ENCODE measurements at regions not wholly inside any gene's neighbourhood (a gene's known extent, or its start where the extent isn't known, plus 50 kb on each side); places are given as distances from the start of the nearest gene placed in this dataset.

GRCh38 chr10:10141782-10142382 is 875.8 kb upstream of the CELF2 start:
- Histone ChIP-seq H3K9ac (ENCODE audit: low read length in 3 of 3) (no peak overlapping the region), H3K4me1 (ENCODE audit: control insufficient read depth in 2 of 3, insufficient read depth in 2 of 3, low read depth in 1 of 3, low read length in 3 of 3) (no peaks in the 10 kb centered on the region), H3K4me3 (ENCODE audit: low read length in 3 of 3) (no peak overlapping the region), H3K27me3 (ENCODE audit: control insufficient read depth, insufficient read depth, low read length) (no peaks in the 10 kb centered on the region), H3K36me3 (ENCODE audit: control insufficient read depth in 2 of 3, insufficient read depth in 3 of 3, low read length in 3 of 3) (no peaks in the 10 kb centered on the region), H3K27ac (ENCODE audit: low read depth in 2 of 2, low read length in 2 of 2) (no peak overlapping the region), H3K9me3 (ENCODE audit: control insufficient read depth in 2 of 3, insufficient read depth in 1 of 3, low read length in 3 of 3) (no peaks in the 10 kb centered on the region)
- intact Hi-C loops (cut with DNase I), result no loop called here
- TF ChIP-seq, protein P1, sequence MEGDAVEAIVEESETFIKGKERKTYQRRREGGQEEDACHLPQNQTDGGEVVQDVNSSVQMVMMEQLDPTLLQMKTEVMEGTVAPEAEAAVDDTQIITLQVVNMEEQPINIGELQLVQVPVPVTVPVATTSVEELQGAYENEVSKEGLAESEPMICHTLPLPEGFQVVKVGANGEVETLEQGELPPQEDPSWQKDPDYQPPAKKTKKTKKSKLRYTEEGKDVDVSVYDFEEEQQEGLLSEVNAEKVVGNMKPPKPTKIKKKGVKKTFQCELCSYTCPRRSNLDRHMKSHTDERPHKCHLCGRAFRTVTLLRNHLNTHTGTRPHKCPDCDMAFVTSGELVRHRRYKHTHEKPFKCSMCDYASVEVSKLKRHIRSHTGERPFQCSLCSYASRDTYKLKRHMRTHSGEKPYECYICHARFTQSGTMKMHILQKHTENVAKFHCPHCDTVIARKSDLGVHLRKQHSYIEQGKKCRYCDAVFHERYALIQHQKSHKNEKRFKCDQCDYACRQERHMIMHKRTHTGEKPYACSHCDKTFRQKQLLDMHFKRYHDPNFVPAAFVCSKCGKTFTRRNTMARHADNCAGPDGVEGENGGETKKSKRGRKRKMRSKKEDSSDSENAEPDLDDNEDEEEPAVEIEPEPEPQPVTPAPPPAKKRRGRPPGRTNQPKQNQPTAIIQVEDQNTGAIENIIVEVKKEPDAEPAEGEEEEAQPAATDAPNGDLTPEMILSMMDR (IDR thresholded peaks at IDR 0.05; ENCODE audit: borderline replicate concordance, extremely low read depth, insufficient read depth), result no peak
- DNase-seq, result no peak
- FAIRE-seq, result no peak

DNA sequence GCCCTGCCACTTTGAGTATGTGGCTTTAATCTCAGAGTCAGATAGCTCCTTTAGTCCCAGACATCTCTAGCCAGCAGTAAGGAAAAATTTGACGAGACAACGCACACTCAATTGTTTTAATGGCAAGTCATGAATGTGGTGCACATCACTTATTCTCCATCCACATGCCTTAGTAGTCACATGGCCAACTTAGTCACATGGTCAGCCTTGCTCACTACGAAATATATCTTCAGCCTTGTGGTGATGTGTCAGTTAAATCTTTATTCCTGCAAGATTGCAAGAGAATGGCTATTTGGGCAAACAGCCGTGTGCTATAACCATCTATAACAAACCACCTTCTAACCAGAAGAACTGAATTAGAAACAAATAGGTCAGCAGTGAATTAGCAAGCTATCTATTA is 871.1 kb upstream of the CELF2 start:
- intact Hi-C loops (cut with DNase I), result no loop called here
- Histone ChIP-seq H3K27me3 (ENCODE audit: control insufficient read depth, insufficient read depth, low read length) (no peaks in the 10 kb centered on the region), H3K4me1 (ENCODE audit: control insufficient read depth in 2 of 3, insufficient read depth in 2 of 3, low read depth in 1 of 3, low read length in 3 of 3) (no peaks in the 10 kb centered on the region), H3K9me3 (ENCODE audit: control insufficient read depth in 2 of 3, insufficient read depth in 1 of 3, low read length in 3 of 3) (no peaks in the 10 kb centered on the region), H3K27ac (ENCODE audit: low read depth in 2 of 2, low read length in 2 of 2) (no peak overlapping the region), H3K4me3 (ENCODE audit: low read length in 3 of 3) (no peak overlapping the region), H3K9ac (ENCODE audit: low read length in 3 of 3) (no peak overlapping the region), H3K36me3 (ENCODE audit: control insufficient read depth in 2 of 3, insufficient read depth in 3 of 3, low read length in 3 of 3) (no peaks in the 10 kb centered on the region)
- TF ChIP-seq, protein P1 (IDR thresholded peaks at IDR 0.05; ENCODE audit: borderline replicate concordance, extremely low read depth, insufficient read depth), result no peak
- FAIRE-seq, result no peak
- no peak for DNase-seq

- H3K4me3 ChIP-seq (ENCODE audit: low read length in 3 of 3), result no peak overlapping the region
- no peaks in the 10 kb centered on the region for H3K9me3 ChIP-seq (ENCODE audit: control insufficient read depth in 2 of 3, insufficient read depth in 1 of 3, low read length in 3 of 3)
- TF ChIP-seq, protein P1 (IDR thresholded peaks at IDR 0.05; ENCODE audit: borderline replicate concordance, extremely low read depth, insufficient read depth), result no peak
- no peaks in the 10 kb centered on the region for H3K4me1 ChIP-seq (ENCODE audit: control insufficient read depth in 2 of 3, insufficient read depth in 2 of 3, low read depth in 1 of 3, low read length in 3 of 3)
- FAIRE-seq (no peak), DNase-seq (no peak)
- no peaks in the 10 kb centered on the region for H3K27me3 ChIP-seq (ENCODE audit: control insufficient read depth, insufficient read depth, low read length)
- no peaks in the 10 kb centered on the region for H3K36me3 ChIP-seq (ENCODE audit: control insufficient read depth in 2 of 3, insufficient read depth in 3 of 3, low read length in 3 of 3)
- intact Hi-C loops (cut with DNase I), result no loop called here
- no peak overlapping the region for H3K9ac ChIP-seq (ENCODE audit: low read length in 3 of 3)
- H3K27ac ChIP-seq (ENCODE audit: low read depth in 2 of 2, low read length in 2 of 2), result no peak overlapping the region
These were observed 867.8 kb upstream of the CELF2 start for GRCh38 chr10:10149899-10150298.

Measured in kidney (tissue), 13 donors.